ENCODE measurements at regions not wholly inside any gene's neighbourhood (a gene's known extent, or its start where the extent isn't known, plus 50 kb on each side); places are given as distances from the start of the nearest gene placed in this dataset.

DNA sequence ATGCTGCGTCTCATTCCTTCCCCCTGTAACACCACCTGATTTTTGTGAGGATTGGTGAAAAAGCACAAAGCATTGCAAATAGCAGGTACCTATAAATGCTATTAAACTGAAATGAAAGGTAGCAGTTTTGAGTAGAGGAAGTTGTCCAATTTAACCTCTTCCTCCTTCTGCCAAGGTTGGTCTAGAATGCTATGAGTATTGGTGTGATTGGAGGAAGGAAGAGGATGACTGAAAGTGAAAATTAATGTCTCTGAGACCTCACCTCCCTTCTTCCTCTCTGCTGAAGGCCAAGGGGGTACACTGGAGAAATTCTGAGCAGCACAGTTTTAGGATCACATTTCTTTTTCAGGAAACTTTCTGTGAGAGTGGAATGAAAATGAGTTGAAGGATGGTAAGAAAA lies 94.4 kb downstream of the DTWD1 start:
- TF ChIP-seq POLR2A (IDR thresholded peaks at IDR 0.05): no peak
- TF ChIP-seq, protein P1, sequence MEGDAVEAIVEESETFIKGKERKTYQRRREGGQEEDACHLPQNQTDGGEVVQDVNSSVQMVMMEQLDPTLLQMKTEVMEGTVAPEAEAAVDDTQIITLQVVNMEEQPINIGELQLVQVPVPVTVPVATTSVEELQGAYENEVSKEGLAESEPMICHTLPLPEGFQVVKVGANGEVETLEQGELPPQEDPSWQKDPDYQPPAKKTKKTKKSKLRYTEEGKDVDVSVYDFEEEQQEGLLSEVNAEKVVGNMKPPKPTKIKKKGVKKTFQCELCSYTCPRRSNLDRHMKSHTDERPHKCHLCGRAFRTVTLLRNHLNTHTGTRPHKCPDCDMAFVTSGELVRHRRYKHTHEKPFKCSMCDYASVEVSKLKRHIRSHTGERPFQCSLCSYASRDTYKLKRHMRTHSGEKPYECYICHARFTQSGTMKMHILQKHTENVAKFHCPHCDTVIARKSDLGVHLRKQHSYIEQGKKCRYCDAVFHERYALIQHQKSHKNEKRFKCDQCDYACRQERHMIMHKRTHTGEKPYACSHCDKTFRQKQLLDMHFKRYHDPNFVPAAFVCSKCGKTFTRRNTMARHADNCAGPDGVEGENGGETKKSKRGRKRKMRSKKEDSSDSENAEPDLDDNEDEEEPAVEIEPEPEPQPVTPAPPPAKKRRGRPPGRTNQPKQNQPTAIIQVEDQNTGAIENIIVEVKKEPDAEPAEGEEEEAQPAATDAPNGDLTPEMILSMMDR (IDR thresholded peaks at IDR 0.05 in 4 of 5, conservative IDR thresholded peaks at IDR 0.05 in 1 of 5): no peak

Measured in gastrocnemius medialis (tissue), 4 donors.